ENCODE measurements at regions not wholly inside any gene's neighbourhood (a gene's known extent, or its start where the extent isn't known, plus 50 kb on each side); places are given as distances from the start of the nearest gene placed in this dataset.

GRCh38 chr13:80862456-80862855 is 521.5 kb upstream of the SPRY2 start:
- TF ChIP-seq CTCF (conservative IDR thresholded peaks at IDR 0.05; ENCODE audit: low read length) = no peak
- no peak for TF ChIP-seq EZH2phosphoT487 (IDR thresholded peaks at IDR 0.05; ENCODE audit: borderline replicate concordance, low read depth, low read length)
